K562 (cell line): ENCODE measurements at regions not wholly inside any gene's neighbourhood (a gene's known extent, or its start where the extent isn't known, plus 50 kb on each side); places are given as distances from the start of the nearest gene placed in this dataset.

Experiments used
- ATAC-seq: fragments of 200-7000 bp; cut with Tn5 transposase; 3 replicates; pipeline ENCODE4 v1.9.1; 2020; ENCODE audit warnings: moderate library complexity
- BruUV-seq: library from RNA; stranded (reverse); fragments of 400-500 nt; replicated peaks from 2 replicates; lab custom pipeline; 2021; lab: Mats Ljungman, UMichigan
- CTCF ChIA-PET: fragments of 300-600 bp; formaldehyde crosslinking; extraction: SDS; loops from one replicate; lab custom pipeline; 2021; ENCODE audit warnings: low intra/inter-chr PET ratio; lab: Yijun Ruan, JAX
- POLR2A ChIA-PET: fragments of 300-600, 350-650 bp; sonication (Branson Sonifier 250); formaldehyde crosslinking; extraction: SDS; loops from one replicate; lab custom pipeline; 2021; ENCODE audit warnings: antibody characterized with exemption, inconsistent platforms; lab: Yijun Ruan, JAX
- DNase-seq, 4 experiments: peaks; one replicate each; pipeline versions ENCODE4 v3.0.0 to v3.0.0-alpha.2; 2011 to 2018; ENCODE audit warnings: low spot score in 3 of 4, mixed read lengths in 3 of 4; ENCODE audit errors: extremely low read depth in 1 of 4
- FAIRE-seq: peaks from 2 replicates; lab custom pipeline; 2011; peaks lifted over from hg19 to GRCh38; lab: Jason Lieb, UNC
- H2AFZ ChIP-seq: 2 replicates; pipeline ENCODE4 v1.6.0; 2011; ENCODE audit warnings: low read depth, low read length, control low read depth, inconsistent platforms
- H3K27ac ChIP-seq: fragments of 200-600 bp; 3 replicates; pipeline ENCODE4 v1.8.0; 2011; ENCODE audit warnings: low read depth, mild to moderate bottlenecking, control low read depth, inconsistent platforms, low read length, moderate library complexity, mixed read lengths; ENCODE audit errors: extremely low read depth
- H3K27me3 ChIP-seq, 2 experiments: fragments of 300-600 bp in 1 of 2; 2 replicates in 1 of 2; 3 replicates in 1 of 2; pipeline versions ENCODE4 v1.6.0 to v1.8.0; 2011; ENCODE audit warnings: inconsistent platforms in 2 of 2, low read length in 2 of 2, mild to moderate bottlenecking in 1 of 2, mixed read lengths in 1 of 2, moderate library complexity in 1 of 2; ENCODE audit not compliant: control insufficient read depth in 2 of 2, insufficient read depth in 2 of 2
- H3K36me3 ChIP-seq: fragments of 300-600 bp; 3 replicates; pipeline ENCODE4 v1.8.0; 2011; ENCODE audit warnings: mild to moderate bottlenecking, low read length, inconsistent platforms; ENCODE audit not compliant: control insufficient read depth, insufficient read depth
- H3K4me1 ChIP-seq, 2 experiments: fragments of 200-600 bp in 1 of 2; replicated peaks in 1 of 2; 2 replicates in 1 of 2; 3 replicates in 1 of 2; pipeline versions ENCODE4 v1.5.1 to v1.8.0; 2011; ENCODE audit warnings: inconsistent platforms in 2 of 2, low read length in 2 of 2, mild to moderate bottlenecking in 1 of 2, mixed read lengths in 1 of 2, moderate library complexity in 1 of 2; ENCODE audit not compliant: control insufficient read depth in 2 of 2, insufficient read depth in 2 of 2
- H3K4me2 ChIP-seq: 2 replicates; pipeline ENCODE4 v1.6.1; 2011; ENCODE audit warnings: low read length, control low read depth, inconsistent platforms, mixed read lengths; ENCODE audit not compliant: insufficient read depth
- H3K4me3 ChIP-seq: fragments of 200-600 bp; sonication (generic), shearing (Covaris generic); 2 replicates; pipeline ENCODE4 v1.5.1; 2016; ENCODE audit warnings: control low read depth, inconsistent platforms
- H3K79me2 ChIP-seq: fragments of 200-600 bp; 3 replicates; pipeline ENCODE4 v1.8.0; 2011; ENCODE audit warnings: low read length, inconsistent platforms; ENCODE audit not compliant: control insufficient read depth, insufficient read depth
- H3K9ac ChIP-seq, 2 experiments: 2 replicates each; pipeline versions ENCODE4 v1.6.0 to v1.6.1; 2011; ENCODE audit warnings: low read depth in 2 of 2, low read length in 2 of 2, control low read depth in 1 of 2, inconsistent platforms in 1 of 2, mild to moderate bottlenecking in 1 of 2, mixed read lengths in 1 of 2; ENCODE audit not compliant: insufficient read depth in 1 of 2
- H3K9me1 ChIP-seq: one replicate; pipeline ENCODE4 v1.6.0; 2011; ENCODE audit warnings: inconsistent platforms, mild to moderate bottlenecking, low read length, moderate library complexity; ENCODE audit not compliant: control insufficient read depth, insufficient read depth
- H3K9me3 ChIP-seq: replicated peaks from 2 replicates; pipeline ENCODE4 v1.5.1; 2011; ENCODE audit warnings: low read depth, low read length, inconsistent platforms; ENCODE audit not compliant: control insufficient read depth, insufficient read depth
- H4K20me1 ChIP-seq: replicated peaks from 2 replicates; pipeline ENCODE4 v1.6.1; 2011; ENCODE audit warnings: low read length, inconsistent platforms, mixed read lengths; ENCODE audit not compliant: control insufficient read depth, insufficient read depth
- AFF4 ChIP-seq: sonication (generic); formaldehyde crosslinking; IDR thresholded peaks from 2 replicates; pipeline ENCODE4 v1.8.0; 2023; ENCODE audit warnings: mild to moderate bottlenecking, missing genetic modification reagents
- ARID1B ChIP-seq: fragments of 450-650 bp; IDR thresholded peaks from 2 replicates; pipeline ENCODE4 v1.6.1; 2016; ENCODE audit warnings: antibody characterized with exemption, mild to moderate bottlenecking, inconsistent platforms
- CBX1 ChIP-seq: sonication (generic); IDR thresholded peaks from 2 replicates; pipeline ENCODE4 v1.6.1; 2016; ENCODE audit warnings: antibody characterized with exemption, low read depth, mild to moderate bottlenecking
- CBX2 ChIP-seq: fragments of 200-600 bp; sonication (generic); IDR thresholded peaks from one replicate; pipeline ENCODE4 v1.6.1; 2012; ENCODE audit warnings: mild to moderate bottlenecking, low read length, inconsistent platforms; ENCODE audit not compliant: insufficient read depth, poor library complexity, severe bottlenecking
- CREBBP ChIP-seq: IDR thresholded peaks from one replicate; pipeline ENCODE4 v1.6.1; 2012; ENCODE audit warnings: low read depth, mild to moderate bottlenecking, control low read depth, inconsistent platforms, low read length
- EP300 ChIP-seq: IDR thresholded peaks from 2 replicates; pipeline ENCODE4 v1.6.1; 2012; ENCODE audit warnings: low read length, improper control_type of control experiment
- MEIS2 ChIP-seq: fragments of 450-650 bp; IDR thresholded peaks from 2 replicates; pipeline ENCODE4 v1.6.1; 2014; ENCODE audit warnings: mild to moderate bottlenecking; ENCODE audit not compliant: partially characterized antibody
- NCOR1 ChIP-seq: fragments of 450-650 bp; IDR thresholded peaks from 2 replicates; pipeline ENCODE4 v1.6.1; 2016; ENCODE audit warnings: mild to moderate bottlenecking, moderate library complexity
- PHF20 ChIP-seq: fragments of 450-650 bp; IDR thresholded peaks from 2 replicates; pipeline ENCODE4 v1.6.1; 2018; ENCODE audit not compliant: partially characterized antibody
- SRSF3 ChIP-seq: fragments of 200-400 bp; formaldehyde crosslinking; IDR thresholded peaks from 2 replicates; pipeline ENCODE4 v1.6.1; 2016; ENCODE audit warnings: mild to moderate bottlenecking, low read length, moderate library complexity; ENCODE audit not compliant: insufficient read depth
- ZBTB26 ChIP-seq: fragments of 450-650 bp; formaldehyde crosslinking; IDR thresholded peaks from 2 replicates; pipeline ENCODE4 v1.4.0; 2022; ENCODE audit warnings: missing genetic modification characterization
- ZNF780A ChIP-seq: fragments of 250-450 bp; sonication (Bioruptor Pico); IDR thresholded peaks from 2 replicates; pipeline ENCODE4 v1.5.0; 2021; ENCODE audit warnings: mild to moderate bottlenecking
- WGBS: fragments of 100-300 bp; shearing (Covaris generic); methylation state at CpG from one replicate; pipeline ENCODE4 v1.1.6; 2016; ENCODE audit warnings: low coverage, mixed read lengths; ENCODE audit not compliant: insufficient coverage; ENCODE audit errors: missing lambda C conversion rate; 5-methylcytosine and 5-hydroxymethylcytosine counted together
- in situ Hi-C: fragments of 300-500 bp; cut with MboI; formaldehyde crosslinking; loops from 4 replicates; pipeline ENCODE4 v1.15.0; 2018; ENCODE audit warnings: inconsistent platforms, mixed read lengths
- intact Hi-C: fragments of 100-400 bp; cut with micrococcal nuclease; formaldehyde crosslinking; loops from 2 replicates; pipeline ENCODE4 v1.14.2; 2022
- TF ChIP-seq, protein P1 (sequence below): fragments of 450-650 bp; IDR thresholded peaks from 2 replicates; pipeline ENCODE4 v1.6.1; 2018; ENCODE audit warnings: mild to moderate bottlenecking, low read depth; ENCODE audit not compliant: partially characterized antibody

GRCh38 chr17:72236980-72237633, 116.3 kb downstream of the SOX9 start:
- Histone ChIP-seq H3K79me2 (no peaks in the 10 kb centered on the region), H4K20me1 (no peaks in the 10 kb centered on the region), H2AFZ (no peak overlapping the region), H3K4me2 (no peak overlapping the region), H3K9me1 (no peaks in the 10 kb centered on the region), H3K9me3 (no peaks in the 10 kb centered on the region), H3K4me1 (no peaks in the 10 kb centered on the region), H3K4me3 (no peak overlapping the region), H3K27me3 (no peaks in the 10 kb centered on the region), H3K9ac (no peak overlapping the region)
- in situ Hi-C loops: no loop called here
- 0% methylated on average over 9 of the region's 13 CpGs for WGBS
- DNase-seq (no peak), FAIRE-seq (no peak)
- ChIA-PET CTCF (no interaction called here), POLR2A (no interaction called here)
- no TSS peak for BruUV-seq
- intact Hi-C loops: no loop called here
- TF ChIP-seq PHF20 (no peak), CBX2 (no peak), SRSF3 (no peak), MEIS2 (no peak), ZNF780A (CRISPR knock-in tag) (no peak), AFF4 (no peak), EP300 (no peak), NCOR1 (no peak), ARID1B (no peak), CREBBP (no peak), ZBTB26 (CRISPR knock-in tag) (no peak), CBX1 (no peak)
- TF ChIP-seq, protein P1, sequence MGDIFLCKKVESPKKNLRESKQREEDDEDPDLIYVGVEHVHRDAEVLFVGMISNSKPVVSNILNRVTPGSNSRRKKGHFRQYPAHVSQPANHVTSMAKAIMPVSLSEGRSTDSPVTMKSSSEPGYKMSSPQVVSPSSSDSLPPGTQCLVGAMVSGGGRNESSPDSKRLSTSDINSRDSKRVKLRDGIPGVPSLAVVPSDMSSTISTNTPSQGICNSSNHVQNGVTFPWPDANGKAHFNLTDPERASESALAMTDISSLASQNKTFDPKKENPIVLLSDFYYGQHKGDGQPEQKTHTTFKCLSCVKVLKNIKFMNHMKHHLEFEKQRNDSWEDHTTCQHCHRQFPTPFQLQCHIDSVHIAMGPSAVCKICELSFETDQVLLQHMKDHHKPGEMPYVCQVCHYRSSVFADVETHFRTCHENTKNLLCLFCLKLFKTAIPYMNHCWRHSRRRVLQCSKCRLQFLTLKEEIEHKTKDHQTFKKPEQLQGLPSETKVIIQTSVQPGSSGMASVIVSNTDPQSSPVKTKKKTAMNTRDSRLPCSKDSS: no peak
- TF ChIP-seq, all 486 proteins: peak for 0
- Histone ChIP-seq H3K36me3 (no peaks in the 10 kb centered on the region), H3K27ac (no peak overlapping the region)
- ATAC-seq: no peak
